ENCODE measurements at regions not wholly inside any gene's neighbourhood (a gene's known extent, or its start where the extent isn't known, plus 50 kb on each side); places are given as distances from the start of the nearest gene placed in this dataset.

GRCh38 chr6:97399208-97399607 lies 116.2 kb upstream of the MMS22L start:
- TF ChIP-seq, protein P1, sequence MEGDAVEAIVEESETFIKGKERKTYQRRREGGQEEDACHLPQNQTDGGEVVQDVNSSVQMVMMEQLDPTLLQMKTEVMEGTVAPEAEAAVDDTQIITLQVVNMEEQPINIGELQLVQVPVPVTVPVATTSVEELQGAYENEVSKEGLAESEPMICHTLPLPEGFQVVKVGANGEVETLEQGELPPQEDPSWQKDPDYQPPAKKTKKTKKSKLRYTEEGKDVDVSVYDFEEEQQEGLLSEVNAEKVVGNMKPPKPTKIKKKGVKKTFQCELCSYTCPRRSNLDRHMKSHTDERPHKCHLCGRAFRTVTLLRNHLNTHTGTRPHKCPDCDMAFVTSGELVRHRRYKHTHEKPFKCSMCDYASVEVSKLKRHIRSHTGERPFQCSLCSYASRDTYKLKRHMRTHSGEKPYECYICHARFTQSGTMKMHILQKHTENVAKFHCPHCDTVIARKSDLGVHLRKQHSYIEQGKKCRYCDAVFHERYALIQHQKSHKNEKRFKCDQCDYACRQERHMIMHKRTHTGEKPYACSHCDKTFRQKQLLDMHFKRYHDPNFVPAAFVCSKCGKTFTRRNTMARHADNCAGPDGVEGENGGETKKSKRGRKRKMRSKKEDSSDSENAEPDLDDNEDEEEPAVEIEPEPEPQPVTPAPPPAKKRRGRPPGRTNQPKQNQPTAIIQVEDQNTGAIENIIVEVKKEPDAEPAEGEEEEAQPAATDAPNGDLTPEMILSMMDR (IDR thresholded peaks at IDR 0.05; ENCODE audit: extremely low read depth, insufficient read depth, missing control alignments), result no peak
- in situ Hi-C loops (cut with MboI; ENCODE audit: low pct_unique_long_range_greater_than_20kb, low sequenced_read_pairs, unreplicated experiment), result loop anchor here (10.0 kb wide), 2 partner anchors 204 to 334 kb away; no protein-coding TSS in a partner anchor
- no peak for DNase-seq (ENCODE audit: low spot score)

- in situ Hi-C loops (cut with MboI; ENCODE audit: low pct_unique_long_range_greater_than_20kb, low sequenced_read_pairs, unreplicated experiment), result no loop called here
- TF ChIP-seq, protein P1 (IDR thresholded peaks at IDR 0.05; ENCODE audit: extremely low read depth, insufficient read depth, missing control alignments), result no peak
- no peak for DNase-seq (ENCODE audit: low spot score)
These were observed 118.5 kb upstream of the MMS22L start for GRCh38 chr6:97401533-97401932.

GRCh38 chr6:97405818-97406409 lies 122.9 kb upstream of the MMS22L start:
- in situ Hi-C loops (cut with MboI; ENCODE audit: low pct_unique_long_range_greater_than_20kb, low sequenced_read_pairs, unreplicated experiment), result no loop called here
- TF ChIP-seq, protein P1 (IDR thresholded peaks at IDR 0.05; ENCODE audit: extremely low read depth, insufficient read depth, missing control alignments), result no peak
- DNase-seq (ENCODE audit: low spot score), result no peak

DNA sequence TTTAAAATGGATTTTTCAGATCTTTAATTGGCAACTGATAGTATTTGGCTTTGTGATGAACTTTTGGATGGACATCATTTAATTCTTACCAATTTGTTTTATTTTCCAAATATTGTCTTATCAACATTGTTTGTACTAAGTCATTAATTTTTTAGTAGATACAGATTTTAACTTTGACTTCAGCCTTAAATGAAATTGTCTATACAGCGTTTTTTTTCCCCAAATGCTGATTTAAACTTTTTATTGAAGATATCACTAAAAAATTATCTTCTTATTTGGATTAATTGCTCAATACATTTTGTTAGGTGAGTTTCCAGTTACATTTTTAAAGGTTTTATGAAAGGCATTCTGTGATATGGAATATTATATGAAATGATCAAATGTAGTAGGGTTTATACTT lies 123.6 kb upstream of the MMS22L start:
- TF ChIP-seq, protein P1 (IDR thresholded peaks at IDR 0.05; ENCODE audit: extremely low read depth, insufficient read depth, missing control alignments), result no peak

DNA sequence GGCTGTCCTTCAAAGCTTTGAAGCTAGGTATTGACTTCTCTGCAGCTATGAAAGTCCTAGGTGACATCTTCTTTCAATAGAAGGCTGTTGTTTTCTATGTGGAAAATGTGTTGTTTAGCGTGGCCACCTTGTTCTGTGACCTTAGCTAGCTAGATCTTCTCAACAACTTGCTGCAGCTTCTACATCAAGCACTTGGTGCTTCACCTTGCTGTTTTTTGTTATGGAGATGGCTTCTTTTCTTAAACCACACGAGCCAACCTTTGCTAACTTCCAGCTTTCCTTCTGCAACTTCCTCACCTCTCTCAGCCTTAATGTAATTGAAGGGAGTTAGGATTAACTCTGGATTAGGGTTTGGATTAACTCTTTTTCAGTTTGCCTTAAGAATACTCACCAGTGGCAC lies 128.6 kb upstream of the MMS22L start:
- TF ChIP-seq, protein P1 (IDR thresholded peaks at IDR 0.05; ENCODE audit: extremely low read depth, insufficient read depth, missing control alignments), result no peak
- in situ Hi-C loops (cut with MboI; ENCODE audit: low pct_unique_long_range_greater_than_20kb, low sequenced_read_pairs, unreplicated experiment), result no loop called here
- DNase-seq (ENCODE audit: low spot score), result no peak

More for the DNA sequence above, 123.6 kb upstream of the MMS22L start:
- in situ Hi-C loops (cut with MboI; ENCODE audit: low pct_unique_long_range_greater_than_20kb, low sequenced_read_pairs, unreplicated experiment), result no loop called here
- no peak for DNase-seq (ENCODE audit: low spot score)

GRCh38 chr6:97412511-97412910 lies 129.5 kb upstream of the MMS22L start:
- no peak for DNase-seq (ENCODE audit: low spot score)
- TF ChIP-seq, protein P1 (IDR thresholded peaks at IDR 0.05; ENCODE audit: extremely low read depth, insufficient read depth, missing control alignments), result no peak
- in situ Hi-C loops (cut with MboI; ENCODE audit: low pct_unique_long_range_greater_than_20kb, low sequenced_read_pairs, unreplicated experiment), result no loop called here

Data from GM13977 (cell line).